ENCODE measurements at regions not wholly inside any gene's neighbourhood (a gene's known extent, or its start where the extent isn't known, plus 50 kb on each side); places are given as distances from the start of the nearest gene placed in this dataset.

GRCh38 chr7:8380130-8380529 lies 53.3 kb upstream of the NXPH1 start:
- ATAC-seq (ENCODE audit: poor library complexity) (no peak), DNase-seq (no peak)
- no peaks in the 10 kb centered on the region for H3K4me1 Mint-ChIP-seq (ENCODE audit: low read depth)
- H3K9me3 ChIP-seq (ENCODE audit: control insufficient read depth in 1 of 2, insufficient read depth in 1 of 2, low read length in 2 of 2), result no peaks in the 10 kb centered on the region
- H3K27me3 Mint-ChIP-seq, result peaks cover 14% of the 10 kb centered on the region
- ChIA-PET POLR2A (no interaction called here), CTCF (no interaction called here)
- no peaks in the 10 kb centered on the region for H3K36me3 ChIP-seq (ENCODE audit: insufficient read depth, low read length)
- H3K4me1 ChIP-seq (ENCODE audit: insufficient read depth, low read length), result no peaks in the 10 kb centered on the region
- H3K9me3 Mint-ChIP-seq, result no peaks in the 10 kb centered on the region
- H3K27ac Mint-ChIP-seq, result no peak overlapping the region
- H3K4me3 Mint-ChIP-seq, result no peak overlapping the region
- intact Hi-C loops (cut with DNase I, micrococcal nuclease), result no loop called here
- peaks cover 0 to 4% of the 10 kb centered on the region in 2 experiments for H3K27me3 ChIP-seq (ENCODE audit: control insufficient read depth in 1 of 2, insufficient read depth in 2 of 2, low read length in 2 of 2)
- TF ChIP-seq, protein P1, sequence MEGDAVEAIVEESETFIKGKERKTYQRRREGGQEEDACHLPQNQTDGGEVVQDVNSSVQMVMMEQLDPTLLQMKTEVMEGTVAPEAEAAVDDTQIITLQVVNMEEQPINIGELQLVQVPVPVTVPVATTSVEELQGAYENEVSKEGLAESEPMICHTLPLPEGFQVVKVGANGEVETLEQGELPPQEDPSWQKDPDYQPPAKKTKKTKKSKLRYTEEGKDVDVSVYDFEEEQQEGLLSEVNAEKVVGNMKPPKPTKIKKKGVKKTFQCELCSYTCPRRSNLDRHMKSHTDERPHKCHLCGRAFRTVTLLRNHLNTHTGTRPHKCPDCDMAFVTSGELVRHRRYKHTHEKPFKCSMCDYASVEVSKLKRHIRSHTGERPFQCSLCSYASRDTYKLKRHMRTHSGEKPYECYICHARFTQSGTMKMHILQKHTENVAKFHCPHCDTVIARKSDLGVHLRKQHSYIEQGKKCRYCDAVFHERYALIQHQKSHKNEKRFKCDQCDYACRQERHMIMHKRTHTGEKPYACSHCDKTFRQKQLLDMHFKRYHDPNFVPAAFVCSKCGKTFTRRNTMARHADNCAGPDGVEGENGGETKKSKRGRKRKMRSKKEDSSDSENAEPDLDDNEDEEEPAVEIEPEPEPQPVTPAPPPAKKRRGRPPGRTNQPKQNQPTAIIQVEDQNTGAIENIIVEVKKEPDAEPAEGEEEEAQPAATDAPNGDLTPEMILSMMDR (IDR thresholded peaks at IDR 0.05), result no peak
- H3K36me3 Mint-ChIP-seq (ENCODE audit: low read depth), result no peaks in the 10 kb centered on the region
- H3K27ac ChIP-seq (ENCODE audit: low read depth in 1 of 2, low read length in 2 of 2), result no peak overlapping the region
- no peak overlapping the region for H3K4me3 ChIP-seq (ENCODE audit: low read length)

DNA sequence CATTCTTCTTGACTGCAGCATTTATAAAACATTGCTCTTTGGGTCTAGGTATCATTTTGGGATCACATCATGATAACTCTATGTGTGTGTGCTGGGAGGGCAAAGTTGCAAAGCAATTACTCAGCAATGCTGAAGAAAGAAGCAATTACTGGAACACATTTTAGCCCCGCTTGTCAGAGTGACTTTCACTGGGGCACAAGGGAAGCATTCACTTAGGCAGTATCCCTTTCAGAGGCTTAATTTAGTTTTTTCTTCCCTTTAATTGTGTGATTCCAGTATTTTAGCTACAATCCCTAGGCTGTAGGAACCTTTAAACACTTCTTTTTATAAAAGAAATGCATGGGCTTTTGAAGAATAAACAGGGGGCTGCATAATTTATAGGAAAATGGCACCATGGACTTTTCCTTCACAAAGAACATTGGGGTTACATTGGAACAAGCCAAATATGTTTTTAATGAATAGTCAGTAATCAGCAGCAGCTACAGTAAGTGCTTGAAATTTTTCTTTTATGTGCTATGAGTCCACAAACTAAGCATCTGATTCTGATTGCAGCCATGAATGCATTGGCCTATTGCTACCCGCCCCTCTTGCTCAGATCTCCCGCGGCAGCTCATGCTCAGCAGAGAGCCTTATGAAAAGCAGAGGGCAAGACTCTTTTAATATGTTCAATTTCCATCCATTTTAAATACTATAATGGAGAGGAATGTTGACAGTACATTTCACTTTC lies 51.2 kb upstream of the NXPH1 start:
- no peaks in the 10 kb centered on the region for H3K9me3 ChIP-seq (ENCODE audit: control insufficient read depth in 1 of 2, insufficient read depth in 1 of 2, low read length in 2 of 2)
- H3K27me3 ChIP-seq (ENCODE audit: control insufficient read depth in 1 of 2, insufficient read depth in 2 of 2, low read length in 2 of 2), result peaks cover 0 to 4% of the 10 kb centered on the region in 2 experiments
- H3K27me3 Mint-ChIP-seq, result peaks cover 14% of the 10 kb centered on the region
- H3K4me1 Mint-ChIP-seq (ENCODE audit: low read depth), result no peaks in the 10 kb centered on the region
- H3K9me3 Mint-ChIP-seq, result no peaks in the 10 kb centered on the region
- H3K27ac Mint-ChIP-seq, result no peak overlapping the region
- TF ChIP-seq, protein P1 (IDR thresholded peaks at IDR 0.05), result no peak
- intact Hi-C loops (cut with DNase I, micrococcal nuclease), result no loop called here
- POLR2A ChIA-PET, result no interaction called here
- no peak for DNase-seq
- H3K4me3 Mint-ChIP-seq, result no peak overlapping the region
- H3K27ac ChIP-seq (ENCODE audit: low read depth in 1 of 2, low read length in 2 of 2), result no peak overlapping the region
- H3K36me3 Mint-ChIP-seq (ENCODE audit: low read depth), result no peaks in the 10 kb centered on the region
- CTCF ChIA-PET, result no interaction called here
- no peaks in the 10 kb centered on the region for H3K4me1 ChIP-seq (ENCODE audit: insufficient read depth, low read length)
- no peak for ATAC-seq (ENCODE audit: poor library complexity)
- no peak overlapping the region for H3K4me3 ChIP-seq (ENCODE audit: low read length)
- no peaks in the 10 kb centered on the region for H3K36me3 ChIP-seq (ENCODE audit: insufficient read depth, low read length)

Measured in CD4-positive, alpha-beta T cell (primary cell).